ENCODE measurements at regions not wholly inside any gene's neighbourhood (a gene's known extent, or its start where the extent isn't known, plus 50 kb on each side); places are given as distances from the start of the nearest gene placed in this dataset.

DNA sequence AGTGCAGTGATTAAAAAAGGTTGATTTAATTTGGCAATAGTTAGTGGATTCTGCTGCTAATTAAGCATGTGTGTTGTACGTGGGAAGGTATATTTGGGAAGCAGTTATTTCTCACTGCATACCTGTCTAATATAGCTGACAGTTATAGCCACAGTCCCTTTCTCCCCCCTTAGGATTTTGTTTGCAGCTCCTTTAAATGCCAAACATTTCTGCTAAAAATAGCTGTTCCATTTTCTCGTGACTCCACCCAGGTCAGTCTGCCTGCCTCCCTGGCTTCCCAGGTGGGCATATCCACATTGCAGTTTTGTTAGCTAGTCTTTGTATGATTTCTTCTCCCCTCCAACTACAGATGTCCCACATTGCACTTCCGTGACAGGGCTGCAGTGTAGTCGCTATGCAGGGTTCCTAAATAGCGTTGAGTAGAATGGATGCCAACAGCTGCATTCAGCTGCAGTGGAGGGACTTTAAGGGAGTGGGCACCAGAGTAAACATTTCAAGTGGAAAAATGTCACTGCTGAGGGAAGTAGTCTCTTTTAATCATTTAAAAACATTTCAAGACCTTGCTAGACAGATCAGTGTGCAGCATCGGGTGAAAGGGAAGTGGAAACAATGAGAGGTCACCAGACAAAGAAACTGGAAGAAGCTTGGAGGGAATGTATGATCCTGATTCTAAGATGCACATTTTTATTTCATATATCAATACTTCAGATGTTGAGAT lies 326.3 kb downstream of the RAPGEF2 start:
- Mint-ChIP-seq H3K9me3 (no peaks in the 10 kb centered on the region), H3K27ac (no peak overlapping the region), H3K4me3 (ENCODE audit: low read depth) (no peak overlapping the region), H3K27me3 (ENCODE audit: low read depth) (peaks cover 2% of the 10 kb centered on the region), H3K4me1 (ENCODE audit: low read depth) (peaks cover 3% of the 10 kb centered on the region), H3K36me3 (ENCODE audit: low read depth) (no peaks in the 10 kb centered on the region)
- no peak for DNase-seq (ENCODE audit: low spot score)
- intact Hi-C loops (cut with micrococcal nuclease): no loop called here

DNA sequence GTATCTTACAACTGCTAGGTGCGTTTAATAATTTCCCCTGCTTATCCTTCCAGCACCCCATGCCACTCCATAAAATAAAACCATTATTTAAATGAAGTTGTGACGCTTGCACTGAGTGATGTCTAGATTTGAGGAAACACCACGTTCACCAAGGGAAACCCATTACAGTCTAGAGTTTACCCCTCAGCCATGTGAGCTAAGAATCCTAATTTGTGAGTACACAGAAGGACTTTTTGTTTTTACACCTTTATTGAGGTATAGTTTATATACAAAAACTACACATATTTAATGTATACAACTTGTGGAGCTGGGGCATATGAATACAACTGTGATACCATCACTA lies 326.8 kb downstream of the RAPGEF2 start:
- intact Hi-C loops (cut with micrococcal nuclease): no loop called here
- DNase-seq (ENCODE audit: low spot score): no peak
- H3K4me3 Mint-ChIP-seq (ENCODE audit: low read depth): no peak overlapping the region
- peaks cover 3% of the 10 kb centered on the region for H3K4me1 Mint-ChIP-seq (ENCODE audit: low read depth)
- H3K9me3 Mint-ChIP-seq: no peaks in the 10 kb centered on the region
- peaks cover 6% of the 10 kb centered on the region for H3K27me3 Mint-ChIP-seq (ENCODE audit: low read depth)
- no peaks in the 10 kb centered on the region for H3K36me3 Mint-ChIP-seq (ENCODE audit: low read depth)
- H3K27ac Mint-ChIP-seq: no peak overlapping the region

DNA sequence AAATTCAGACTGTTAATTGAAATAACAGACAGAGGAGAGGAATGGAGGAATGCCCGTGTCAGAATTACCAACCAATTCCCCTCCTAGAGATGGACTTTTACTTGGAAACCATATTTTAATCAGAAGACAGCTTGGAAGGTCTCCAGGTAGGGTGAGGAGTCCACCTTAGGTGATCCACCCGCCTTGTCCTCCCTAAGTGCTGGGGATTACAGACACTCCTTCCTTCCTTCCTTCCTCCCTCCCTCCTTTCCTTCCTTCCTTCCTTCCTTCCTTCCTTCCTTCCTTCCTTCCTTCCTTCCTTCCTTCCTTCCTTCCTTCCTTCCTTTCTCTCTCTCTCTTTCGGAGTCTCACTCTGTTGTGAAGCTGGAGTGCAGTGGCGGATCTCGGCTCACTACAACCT lies 328.0 kb downstream of the RAPGEF2 start:
- peaks cover 12% of the 10 kb centered on the region for H3K4me1 Mint-ChIP-seq (ENCODE audit: low read depth)
- H3K4me3 Mint-ChIP-seq (ENCODE audit: low read depth): no peak overlapping the region
- H3K27ac Mint-ChIP-seq: no peak overlapping the region
- intact Hi-C loops (cut with micrococcal nuclease): no loop called here
- H3K9me3 Mint-ChIP-seq: no peaks in the 10 kb centered on the region
- H3K36me3 Mint-ChIP-seq (ENCODE audit: low read depth): no peaks in the 10 kb centered on the region
- no peak for DNase-seq (ENCODE audit: low spot score)
- H3K27me3 Mint-ChIP-seq (ENCODE audit: low read depth): peaks cover 10% of the 10 kb centered on the region

DNA sequence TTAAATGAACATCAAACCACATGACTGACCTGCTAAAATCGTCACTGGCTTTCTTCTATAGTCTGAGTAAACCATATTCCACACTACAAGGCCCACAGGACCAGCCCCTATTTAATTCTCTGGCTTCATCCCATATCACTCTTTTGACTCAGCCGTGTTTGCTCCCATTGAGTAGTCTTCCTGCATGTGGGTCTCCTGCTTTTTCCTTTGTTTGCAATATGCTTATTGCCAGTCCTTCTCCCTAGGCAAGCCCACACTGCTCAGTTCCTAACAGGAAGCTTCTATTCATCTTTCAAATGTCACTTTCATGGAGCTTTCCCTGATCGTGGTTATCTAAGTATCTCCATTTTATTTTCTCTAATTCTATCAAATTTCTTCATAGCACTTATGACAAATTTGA lies 329.6 kb downstream of the RAPGEF2 start:
- no peak for DNase-seq (ENCODE audit: low spot score)
- Mint-ChIP-seq H3K4me1 (ENCODE audit: low read depth) (peaks cover 13% of the 10 kb centered on the region), H3K36me3 (ENCODE audit: low read depth) (no peaks in the 10 kb centered on the region), H3K9me3 (no peaks in the 10 kb centered on the region), H3K27me3 (ENCODE audit: low read depth) (peaks cover 10% of the 10 kb centered on the region), H3K4me3 (ENCODE audit: low read depth) (no peak overlapping the region), H3K27ac (no peak overlapping the region)
- intact Hi-C loops (cut with micrococcal nuclease): no loop called here

DNA sequence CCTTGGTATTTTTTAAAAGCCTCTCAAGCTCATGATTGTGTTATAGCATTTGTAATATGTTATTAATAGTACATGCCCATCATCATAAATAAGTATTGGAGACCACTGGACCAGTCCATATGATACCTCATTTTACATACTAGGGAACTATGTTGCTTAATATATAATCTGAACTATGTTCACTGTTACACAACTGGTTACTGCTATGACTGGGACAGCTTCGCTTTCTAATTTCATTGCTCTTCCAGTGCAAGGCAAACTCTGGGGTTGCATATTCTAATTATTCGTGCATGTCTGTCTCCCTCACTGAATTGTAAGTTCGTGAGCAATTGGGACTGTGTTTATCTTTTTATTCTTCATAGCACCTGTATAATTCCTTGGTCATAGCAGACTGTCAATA lies 330.5 kb downstream of the RAPGEF2 start:
- intact Hi-C loops (cut with micrococcal nuclease): no loop called here
- Mint-ChIP-seq H3K4me3 (ENCODE audit: low read depth) (no peak overlapping the region), H3K9me3 (no peaks in the 10 kb centered on the region), H3K36me3 (ENCODE audit: low read depth) (no peaks in the 10 kb centered on the region), H3K27me3 (ENCODE audit: low read depth) (peaks cover 7% of the 10 kb centered on the region), H3K27ac (no peak overlapping the region), H3K4me1 (ENCODE audit: low read depth) (peaks cover 13% of the 10 kb centered on the region)
- DNase-seq (ENCODE audit: low spot score): no peak

DNA sequence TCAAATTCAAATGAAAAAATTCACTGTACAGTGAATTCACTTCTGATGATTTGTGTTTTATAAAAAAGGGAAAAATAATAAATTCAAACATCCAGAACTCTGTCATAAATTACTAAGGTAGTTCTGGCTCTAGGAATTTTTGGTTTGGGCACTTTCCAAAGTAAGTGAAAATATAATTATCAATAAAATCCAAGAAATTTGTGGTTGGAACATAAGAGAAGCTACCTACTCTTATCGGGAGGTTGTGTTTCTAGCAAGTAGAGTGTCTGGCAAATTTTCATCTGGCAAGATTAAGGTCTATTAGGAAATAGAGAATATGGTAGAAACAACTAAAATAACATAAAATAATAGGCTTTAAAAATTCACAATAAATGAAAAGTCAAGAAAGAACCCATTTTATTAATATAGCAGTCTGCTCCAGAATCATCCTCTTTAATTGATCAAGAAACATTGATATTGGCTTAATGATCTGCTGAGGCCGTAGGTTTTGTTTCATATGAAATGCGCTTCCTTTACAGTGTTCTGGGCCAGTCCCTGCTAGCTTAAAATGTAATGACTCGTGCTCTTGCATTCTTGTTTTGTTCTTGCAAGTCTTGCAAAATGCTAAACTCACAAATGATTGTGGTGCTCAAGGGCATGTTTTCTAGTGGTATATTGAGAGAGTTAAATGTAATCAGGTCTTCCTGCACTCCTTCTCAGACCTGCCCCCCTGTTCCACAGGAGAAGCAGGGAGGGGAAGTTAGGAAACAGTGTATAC lies 331.4 kb downstream of the RAPGEF2 start:
- intact Hi-C loops (cut with micrococcal nuclease): no loop called here
- H3K27me3 Mint-ChIP-seq (ENCODE audit: low read depth): peaks cover 8% of the 10 kb centered on the region
- no peaks in the 10 kb centered on the region for H3K36me3 Mint-ChIP-seq (ENCODE audit: low read depth)
- H3K27ac Mint-ChIP-seq: no peak overlapping the region
- DNase-seq (ENCODE audit: low spot score): no peak
- H3K9me3 Mint-ChIP-seq: no peaks in the 10 kb centered on the region
- peaks cover 12% of the 10 kb centered on the region for H3K4me1 Mint-ChIP-seq (ENCODE audit: low read depth)
- H3K4me3 Mint-ChIP-seq (ENCODE audit: low read depth): no peak overlapping the region

DNA sequence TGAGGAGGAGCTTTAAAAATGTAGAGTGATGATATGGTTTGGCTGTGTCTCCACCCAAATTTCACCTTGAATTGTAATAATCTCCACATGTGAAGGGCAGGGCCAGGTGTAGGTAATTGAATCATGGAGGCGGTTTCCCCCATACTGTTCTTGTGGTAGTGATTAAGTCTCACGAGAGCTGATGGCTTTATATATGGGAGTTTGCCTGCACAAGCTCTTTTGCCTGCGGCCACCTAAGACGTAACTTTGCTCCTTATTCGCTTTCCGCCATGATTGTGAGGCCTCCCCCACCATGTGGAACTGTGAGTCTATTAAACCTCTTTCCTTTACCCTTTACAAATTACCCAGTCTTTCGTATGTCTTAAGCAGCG lies 332.0 kb downstream of the RAPGEF2 start:
- H3K36me3 Mint-ChIP-seq (ENCODE audit: low read depth): no peaks in the 10 kb centered on the region
- no peak overlapping the region for H3K4me3 Mint-ChIP-seq (ENCODE audit: low read depth)
- DNase-seq (ENCODE audit: low spot score): no peak
- intact Hi-C loops (cut with micrococcal nuclease): no loop called here
- no peaks in the 10 kb centered on the region for H3K9me3 Mint-ChIP-seq
- H3K4me1 Mint-ChIP-seq (ENCODE audit: low read depth): peaks cover 10% of the 10 kb centered on the region
- no peak overlapping the region for H3K27ac Mint-ChIP-seq
- peaks cover 8% of the 10 kb centered on the region for H3K27me3 Mint-ChIP-seq (ENCODE audit: low read depth)

DNA sequence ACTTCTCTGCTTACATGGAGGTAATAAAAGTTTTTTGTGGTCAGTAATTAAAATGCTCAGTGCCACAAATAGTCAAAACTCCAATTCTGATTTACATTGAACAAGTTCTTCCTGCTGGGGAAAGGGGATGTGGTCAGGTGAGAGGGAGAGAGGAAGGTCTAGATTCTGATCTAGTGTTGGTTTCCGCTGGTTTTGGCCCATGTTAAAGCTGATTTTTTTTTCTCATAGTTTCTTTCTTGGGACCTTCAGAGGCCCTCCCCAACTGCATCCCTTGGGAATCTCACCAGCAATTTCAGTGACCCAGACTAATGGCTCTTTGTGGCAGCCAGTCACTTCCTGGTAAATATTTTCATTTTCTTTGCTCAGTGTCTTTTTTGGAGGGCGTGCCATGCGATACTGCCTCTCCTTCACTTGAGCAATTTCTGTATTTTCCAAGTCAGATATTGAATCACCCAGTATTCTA lies 332.7 kb downstream of the RAPGEF2 start:
- intact Hi-C loops (cut with micrococcal nuclease): no loop called here
- peaks cover 10% of the 10 kb centered on the region for H3K4me1 Mint-ChIP-seq (ENCODE audit: low read depth)
- DNase-seq (ENCODE audit: low spot score): no peak
- no peaks in the 10 kb centered on the region for H3K36me3 Mint-ChIP-seq (ENCODE audit: low read depth)
- no peak overlapping the region for H3K4me3 Mint-ChIP-seq (ENCODE audit: low read depth)
- H3K9me3 Mint-ChIP-seq: no peaks in the 10 kb centered on the region
- peaks cover 8% of the 10 kb centered on the region for H3K27me3 Mint-ChIP-seq (ENCODE audit: low read depth)
- H3K27ac Mint-ChIP-seq: no peak overlapping the region

DNA sequence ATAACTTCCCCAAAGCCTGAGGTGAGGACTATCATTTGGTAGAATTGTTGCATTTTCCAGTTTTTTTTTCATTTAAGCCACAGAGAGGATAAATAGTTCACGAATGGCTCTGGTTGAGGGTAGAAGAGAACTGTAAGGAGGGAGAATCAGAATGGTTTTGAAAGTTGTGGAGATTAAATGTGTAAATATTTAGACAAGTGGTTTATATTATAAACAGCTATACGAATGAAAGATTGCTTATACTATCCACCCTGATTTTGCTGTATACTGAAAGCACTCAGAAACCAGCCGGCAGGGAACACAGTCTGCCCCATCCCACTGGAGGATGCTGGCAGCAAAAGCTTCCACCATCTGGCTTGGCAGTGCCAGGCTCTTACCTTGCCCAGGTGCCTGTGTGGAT lies 341.1 kb downstream of the RAPGEF2 start:
- no peak for DNase-seq (ENCODE audit: low spot score)
- Mint-ChIP-seq H3K27me3 (ENCODE audit: low read depth) (peaks cover 7% of the 10 kb centered on the region), H3K9me3 (no peaks in the 10 kb centered on the region), H3K4me1 (ENCODE audit: low read depth) (no peaks in the 10 kb centered on the region), H3K36me3 (ENCODE audit: low read depth) (no peaks in the 10 kb centered on the region), H3K4me3 (ENCODE audit: low read depth) (no peak overlapping the region), H3K27ac (no peak overlapping the region)
- intact Hi-C loops (cut with micrococcal nuclease): loop anchor here (10.0 kb wide), 1 partner anchor 239 kb away; no protein-coding TSS in a partner anchor

DNA sequence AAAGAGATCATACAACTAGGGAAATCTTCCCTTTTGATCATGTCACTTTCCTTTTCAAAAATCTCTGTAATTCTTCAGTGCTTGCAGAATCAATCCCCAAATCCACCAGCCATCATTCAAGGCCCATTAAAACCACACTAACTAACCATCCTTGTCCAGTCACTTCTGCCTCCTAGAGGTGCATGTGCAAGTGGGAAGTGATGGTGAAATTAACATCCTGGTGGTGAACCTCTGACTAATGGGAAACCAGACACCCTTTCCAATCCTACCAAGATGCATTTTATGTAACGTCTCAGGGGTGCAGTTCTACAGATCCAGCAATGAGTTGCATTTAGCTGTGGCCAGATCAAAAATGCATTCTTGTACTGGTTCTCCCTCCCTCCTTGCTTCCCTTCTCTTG lies 341.8 kb downstream of the RAPGEF2 start:
- intact Hi-C loops (cut with micrococcal nuclease): loop anchor here (10.0 kb wide), 1 partner anchor 240 kb away; no protein-coding TSS in a partner anchor
- no peaks in the 10 kb centered on the region for H3K4me1 Mint-ChIP-seq (ENCODE audit: low read depth)
- H3K36me3 Mint-ChIP-seq (ENCODE audit: low read depth): no peaks in the 10 kb centered on the region

DNA sequence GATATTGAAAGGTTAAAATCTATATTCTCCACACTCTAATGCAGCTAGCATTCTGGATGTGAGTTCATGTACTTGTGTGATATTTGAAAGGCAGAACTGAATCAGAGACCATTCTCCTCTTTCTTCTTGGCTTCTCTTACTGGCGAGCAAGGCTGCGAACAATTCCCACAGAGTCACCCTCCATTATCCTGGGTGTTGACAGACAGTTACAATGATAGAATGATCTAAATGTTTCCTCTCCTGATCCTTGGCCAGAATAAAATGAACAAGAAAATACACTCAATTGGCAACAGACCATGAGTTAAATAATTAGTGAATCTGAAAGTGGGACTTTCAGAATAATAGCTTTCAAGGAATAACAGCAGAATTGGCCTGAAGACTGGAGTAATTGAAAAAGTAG lies 342.8 kb downstream of the RAPGEF2 start:
- no peaks in the 10 kb centered on the region for H3K9me3 Mint-ChIP-seq
- no peak overlapping the region for H3K4me3 Mint-ChIP-seq (ENCODE audit: low read depth)
- intact Hi-C loops (cut with micrococcal nuclease): loop anchor here (2.0 to 10.0 kb wide), 2 partner anchors 241 to 589 kb away; no protein-coding TSS in a partner anchor
- H3K27ac Mint-ChIP-seq: no peak overlapping the region
- no peaks in the 10 kb centered on the region for H3K4me1 Mint-ChIP-seq (ENCODE audit: low read depth)
- H3K27me3 Mint-ChIP-seq (ENCODE audit: low read depth): peaks cover 7% of the 10 kb centered on the region
- DNase-seq (ENCODE audit: low spot score): no peak
- no peaks in the 10 kb centered on the region for H3K36me3 Mint-ChIP-seq (ENCODE audit: low read depth)

More for the DNA sequence above, 341.8 kb downstream of the RAPGEF2 start:
- Mint-ChIP-seq H3K9me3 (no peaks in the 10 kb centered on the region), H3K4me3 (ENCODE audit: low read depth) (no peak overlapping the region), H3K27me3 (ENCODE audit: low read depth) (peaks cover 7% of the 10 kb centered on the region), H3K27ac (no peak overlapping the region)
- no peak for DNase-seq (ENCODE audit: low spot score)

DNA sequence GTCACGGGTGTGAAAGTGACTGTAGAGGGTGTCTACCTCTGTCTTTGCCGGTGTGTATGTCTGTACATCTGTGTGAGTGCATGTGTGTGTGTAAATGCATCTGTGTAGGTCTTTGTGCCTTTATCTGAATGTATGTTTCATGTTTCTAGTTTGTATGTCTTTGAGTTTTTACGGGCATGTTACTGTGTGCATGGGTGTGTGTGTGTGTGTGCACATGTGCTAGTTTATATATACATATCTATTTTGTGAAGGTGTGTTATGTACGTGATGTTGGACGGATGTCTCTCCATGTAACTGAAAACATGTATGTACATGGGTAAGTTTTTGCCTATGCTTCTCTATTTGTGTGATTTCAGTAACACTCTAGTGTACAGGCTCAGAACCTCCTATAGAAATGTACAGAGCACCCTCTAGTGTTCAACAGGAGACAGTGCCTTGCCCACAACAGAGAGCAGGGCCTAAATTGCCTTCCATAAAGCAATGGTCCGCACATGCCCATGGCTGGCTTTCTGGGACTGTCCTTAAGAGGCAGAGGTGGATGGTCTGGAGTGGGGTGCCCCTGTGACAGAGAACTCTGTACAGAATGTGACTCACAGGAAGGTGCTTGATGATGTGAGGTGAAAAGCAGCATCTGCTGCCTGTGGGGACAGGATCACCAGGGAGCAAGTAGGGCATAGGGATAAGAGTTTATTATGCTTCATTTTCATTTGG lies 343.5 kb downstream of the RAPGEF2 start:
- no peaks in the 10 kb centered on the region for H3K9me3 Mint-ChIP-seq
- H3K27me3 Mint-ChIP-seq (ENCODE audit: low read depth): peaks cover 7% of the 10 kb centered on the region
- no peak overlapping the region for H3K27ac Mint-ChIP-seq
- DNase-seq (ENCODE audit: low spot score): peak; percentile 11
- intact Hi-C loops (cut with micrococcal nuclease): loop anchor here (2.0 to 10.0 kb wide), 2 partner anchors 242 to 590 kb away; no protein-coding TSS in a partner anchor
- no peaks in the 10 kb centered on the region for H3K36me3 Mint-ChIP-seq (ENCODE audit: low read depth)
- no peak overlapping the region for H3K4me3 Mint-ChIP-seq (ENCODE audit: low read depth)
- no peaks in the 10 kb centered on the region for H3K4me1 Mint-ChIP-seq (ENCODE audit: low read depth)

DNA sequence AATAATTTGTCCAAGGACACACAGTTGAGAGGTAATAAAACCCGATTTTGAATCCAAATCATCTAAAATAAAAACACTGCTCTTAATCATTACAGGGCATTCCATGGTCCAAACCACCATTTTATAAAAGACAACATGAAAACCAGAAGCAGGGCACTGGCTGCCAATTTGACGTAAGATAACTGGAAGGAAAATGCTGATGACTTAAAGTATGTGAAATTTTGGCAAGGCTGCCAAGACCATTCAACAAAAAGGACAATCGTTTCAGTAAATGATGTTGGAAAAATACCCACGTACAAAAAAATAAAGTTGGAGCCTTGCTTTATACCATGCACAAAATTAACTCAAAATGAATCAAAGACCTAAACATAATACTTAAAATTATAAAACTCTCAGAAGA lies 344.4 kb downstream of the RAPGEF2 start:
- intact Hi-C loops (cut with micrococcal nuclease): loop anchor here (2.0 to 10.0 kb wide), 2 partner anchors 242 to 590 kb away; no protein-coding TSS in a partner anchor
- no peaks in the 10 kb centered on the region for H3K36me3 Mint-ChIP-seq (ENCODE audit: low read depth)
- H3K27ac Mint-ChIP-seq: no peak overlapping the region
- no peaks in the 10 kb centered on the region for H3K9me3 Mint-ChIP-seq
- H3K4me1 Mint-ChIP-seq (ENCODE audit: low read depth): no peaks in the 10 kb centered on the region
- H3K27me3 Mint-ChIP-seq (ENCODE audit: low read depth): peaks cover 7% of the 10 kb centered on the region
- no peak for DNase-seq (ENCODE audit: low spot score)
- H3K4me3 Mint-ChIP-seq (ENCODE audit: low read depth): no peak overlapping the region

Data from activated T-helper 2 cell treated with anti-CD3 and anti-CD28 coated beads, Interferon-gamma antibody, Interleukin-2, Interleukin-4, amounts not matched to agents 10 μg/mL and 5 μg/mL and 100 μg/mL, durations not matched to agents 14 hours and 24 hours and 36 hours (primary cell).